ENCODE measurements at regions not wholly inside any gene's neighbourhood (a gene's known extent, or its start where the extent isn't known, plus 50 kb on each side); places are given as distances from the start of the nearest gene placed in this dataset.

DNA sequence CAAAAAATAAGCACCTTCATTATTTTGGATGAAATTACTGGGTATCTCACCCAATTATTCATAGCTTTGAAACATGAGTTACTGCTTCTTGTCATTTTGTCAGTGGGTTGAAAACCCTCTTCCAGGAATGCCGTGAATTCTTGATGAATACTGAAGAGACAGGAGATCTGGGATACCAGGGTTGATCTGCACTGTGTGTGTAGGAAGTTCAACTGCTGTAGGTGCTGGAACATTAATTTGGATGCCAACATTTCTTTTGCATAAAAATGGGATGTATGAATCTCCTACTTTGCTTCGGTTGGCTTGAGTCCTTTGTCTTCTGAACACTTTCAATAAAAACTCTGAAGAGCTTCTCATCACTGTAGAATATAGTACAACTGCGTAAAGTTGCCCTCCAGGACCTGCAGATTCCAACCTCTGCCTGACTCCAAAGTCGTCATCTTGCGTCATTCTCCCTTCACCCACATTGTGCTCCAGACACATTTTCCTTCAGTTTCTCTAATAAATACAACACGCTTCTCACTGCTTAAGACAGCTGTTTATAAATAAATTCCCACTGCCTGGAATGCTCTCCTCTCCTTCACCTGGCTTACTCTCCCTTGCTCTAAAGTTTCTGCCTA, 312.7 kb upstream of the TGFBR2 start:
- TF ChIP-seq EZH2 (IDR thresholded peaks at IDR 0.05) (no peak), EZH2phosphoT487 (IDR thresholded peaks at IDR 0.05) (no peak)

Measured in neural progenitor cell (in vitro differentiated cells).